Stimulated activated CD4-positive, alpha-beta T cell treated with anti-CD3 and anti-CD28 coated beads, Interleukin-1b, Interleukin-23, amount 100 ng/mL, for 1 hour (primary cell): ENCODE measurements at regions not wholly inside any gene's neighbourhood (a gene's known extent, or its start where the extent isn't known, plus 50 kb on each side); places are given as distances from the start of the nearest gene placed in this dataset.
"Not testable (repeated sequence)": the region's sequence is repeated elsewhere in the genome, so short reads cannot be mapped to it uniquely, and the experiment has no call there.

ENCODE experiments used
- DNase-seq, 2 donors: peaks; one replicate each; pipeline ENCODE4 v3.0.0-alpha.2; 2020; ENCODE audit warnings: low read depth in 2 of 2

DNA sequence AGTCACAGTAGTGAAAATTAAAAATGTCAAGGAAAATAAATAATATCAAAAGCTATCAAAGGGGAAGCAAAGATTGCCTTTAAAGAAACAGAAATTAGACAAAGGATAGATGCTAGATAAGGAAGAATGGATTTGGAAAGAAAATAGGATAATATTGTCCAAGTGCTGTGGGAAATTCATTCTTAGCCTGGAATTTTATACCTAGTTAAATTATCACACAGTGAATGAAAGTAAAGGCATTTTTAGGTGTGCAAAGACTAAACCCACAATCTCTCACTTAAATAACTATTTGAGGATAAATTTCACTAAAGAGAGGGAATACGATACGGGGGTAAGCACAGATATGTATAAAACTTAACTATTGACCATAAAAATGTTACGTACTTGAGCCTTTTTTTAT, 511.1 kb downstream of the TMEM135 start:
- no peak for DNase-seq

GRCh38 chr11:87545858-87546257, 508.1 kb downstream of the TMEM135 start:
- no peak for DNase-seq

DNA sequence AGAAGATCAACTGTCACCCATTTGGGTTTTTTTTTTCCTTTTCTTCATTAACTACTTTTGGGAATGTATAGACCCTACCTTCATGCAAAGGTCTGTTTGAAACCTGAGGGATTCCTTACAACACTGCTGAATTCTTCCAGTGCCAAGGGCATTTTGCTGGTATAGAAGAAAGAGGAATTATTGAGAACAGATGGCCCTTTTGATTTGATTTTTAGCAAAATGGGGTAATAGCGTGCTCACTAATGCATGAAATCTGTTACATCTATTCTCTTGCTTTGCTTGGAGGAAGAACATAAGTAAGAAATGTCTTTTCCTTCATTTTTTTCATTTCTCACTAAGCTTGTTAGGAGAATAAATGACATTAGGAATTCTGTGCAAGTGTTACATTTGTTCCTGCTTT, 501.9 kb downstream of the TMEM135 start:
- no peak for DNase-seq

- no peak for DNase-seq
Measured at GRCh38 chr11:87536565-87536964, 498.8 kb downstream of the TMEM135 start.

- no peak for DNase-seq
Measured at GRCh38 chr11:87536016-87536415, 498.3 kb downstream of the TMEM135 start.

GRCh38 chr11:87535513-87535912, 497.8 kb downstream of the TMEM135 start:
- no peak for DNase-seq

- DNase-seq, result not testable (repeated sequence)
Measured at GRCh38 chr11:87531835-87532234, 494.1 kb downstream of the TMEM135 start.

DNA sequence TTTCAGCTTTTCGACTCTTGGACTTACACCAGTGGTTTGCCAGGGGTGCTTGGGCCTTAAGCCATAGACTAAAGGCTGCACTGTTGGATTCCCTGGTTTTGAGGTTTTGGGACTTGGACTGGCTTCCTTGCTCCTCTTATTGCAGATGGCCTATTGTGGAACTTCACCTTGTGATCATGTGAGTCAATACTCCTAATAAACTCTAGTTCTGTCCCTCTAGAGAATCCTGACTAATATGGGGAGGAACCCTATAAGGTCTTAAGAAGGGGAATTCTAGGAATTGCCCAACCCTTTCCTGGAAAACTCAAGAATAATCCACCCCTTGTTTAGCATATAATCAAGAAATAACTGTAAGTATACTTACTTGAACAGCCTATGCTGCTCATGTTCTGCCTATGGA, 491.8 kb downstream of the TMEM135 start:
- no peak for DNase-seq

GRCh38 chr11:87528752-87529151, 491.0 kb downstream of the TMEM135 start:
- no peak for DNase-seq

- no peak for DNase-seq
Measured at GRCh38 chr11:87523276-87523675, 485.5 kb downstream of the TMEM135 start.

DNA sequence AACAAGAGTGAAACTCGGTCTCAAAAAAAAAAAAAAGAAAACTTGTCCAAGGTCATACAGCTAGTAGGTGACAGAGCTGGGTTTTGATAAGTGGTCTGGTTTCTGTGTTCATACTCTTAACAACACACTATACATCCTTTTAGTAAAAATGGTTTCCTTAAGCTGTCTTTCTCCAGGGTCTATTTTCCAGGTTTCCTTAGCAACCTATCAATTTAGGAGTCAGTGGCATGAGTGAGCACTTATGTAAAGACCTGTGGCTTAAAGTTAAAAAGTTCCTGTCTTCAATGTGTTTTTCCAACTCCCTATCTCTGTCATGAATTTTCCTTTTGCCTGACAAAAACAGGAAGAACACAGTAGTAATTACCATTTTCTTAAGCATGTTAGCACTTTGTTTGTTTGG, 480.5 kb downstream of the TMEM135 start:
- no peak for DNase-seq

- no peak for DNase-seq
Measured at GRCh38 chr11:87517351-87517750, 479.6 kb downstream of the TMEM135 start.

DNA sequence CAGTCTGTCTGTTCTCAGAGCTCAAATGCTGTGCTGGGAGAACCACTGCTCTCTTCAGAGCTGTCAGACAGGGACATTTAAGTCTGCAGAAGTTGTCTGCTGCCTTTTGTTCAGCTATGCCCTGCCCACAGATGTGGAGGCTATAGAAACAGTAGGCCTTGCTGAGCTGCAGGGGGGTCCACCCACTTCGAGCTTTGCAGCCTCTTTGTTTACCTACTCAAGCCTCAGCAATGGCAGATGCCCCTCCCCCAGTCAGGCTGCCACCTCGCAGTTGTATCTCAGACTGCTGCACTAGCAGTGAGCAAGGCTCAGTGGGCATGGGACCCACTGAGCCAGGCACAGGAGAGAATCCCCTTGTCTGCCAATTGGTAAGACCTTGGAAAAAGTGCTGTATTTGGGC, 470.0 kb downstream of the TMEM135 start:
- not testable (repeated sequence) for DNase-seq

DNA sequence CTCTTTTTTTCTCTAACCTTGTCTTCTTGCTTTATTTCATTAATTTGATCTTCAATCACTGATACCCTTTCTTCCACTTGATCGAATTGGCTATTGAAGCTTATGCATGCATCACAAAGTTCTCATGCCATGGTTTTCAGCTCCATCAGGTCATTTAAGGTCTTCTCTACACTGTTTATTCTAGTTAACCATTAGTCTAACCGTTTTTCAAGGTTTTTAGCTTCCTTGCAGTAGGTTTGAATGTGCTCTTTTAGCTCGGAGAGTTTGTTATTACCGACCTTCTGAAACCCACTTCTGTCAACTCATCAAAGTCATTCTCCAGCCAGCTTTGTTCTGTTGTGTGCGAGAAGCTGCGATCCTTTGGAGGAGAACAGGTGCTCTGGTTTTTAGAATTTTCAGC, 469.2 kb downstream of the TMEM135 start:
- not testable (repeated sequence) for DNase-seq

DNA sequence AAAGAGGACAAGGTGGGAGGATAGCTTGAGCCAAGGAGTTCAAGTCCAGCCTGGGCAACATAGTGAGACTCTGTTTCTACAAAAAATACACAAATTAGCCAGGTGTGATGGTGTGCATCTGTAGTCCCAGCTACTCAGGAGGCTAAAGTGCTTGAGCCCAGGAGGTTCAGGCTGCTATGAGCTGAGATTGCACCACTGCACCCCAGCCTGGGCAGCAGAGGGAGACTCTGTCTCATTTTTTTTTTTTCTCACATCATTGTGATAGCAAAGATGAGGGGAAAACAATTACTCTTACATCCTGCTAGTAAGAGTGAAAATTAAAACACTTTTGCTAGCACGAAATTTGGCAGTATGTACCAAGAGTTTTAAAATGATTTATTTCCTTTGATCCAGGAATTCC, 463.7 kb downstream of the TMEM135 start:
- DNase-seq, result no peak

- not testable (repeated sequence) for DNase-seq
Measured at GRCh38 chr11:87494936-87495335, 457.2 kb downstream of the TMEM135 start.

DNA sequence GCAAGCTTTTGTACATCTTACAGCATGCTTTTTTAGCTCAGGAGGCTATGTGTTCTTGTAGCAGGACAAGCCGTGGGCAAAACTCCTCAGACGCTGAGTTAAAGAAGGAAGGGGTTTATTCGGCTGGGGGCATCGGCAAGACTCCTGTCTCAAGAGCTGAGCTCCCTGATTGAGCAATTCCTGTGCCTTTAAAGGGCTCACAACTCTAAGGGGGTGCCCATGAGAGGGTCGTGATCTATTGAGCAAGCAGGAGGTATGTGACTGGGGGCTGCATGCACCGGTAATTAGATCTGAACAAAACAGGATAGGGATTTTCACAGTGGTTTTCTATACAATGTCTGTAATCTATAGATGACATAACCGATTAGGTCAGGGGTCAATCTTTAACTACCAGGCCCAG, 456.3 kb downstream of the TMEM135 start:
- not testable (repeated sequence) for DNase-seq

GRCh38 chr11:87493516-87493915, 455.8 kb downstream of the TMEM135 start:
- DNase-seq, result no peak

- no peak for DNase-seq
Measured at GRCh38 chr11:87491381-87491780, 453.6 kb downstream of the TMEM135 start.

GRCh38 chr11:87490671-87491070, 452.9 kb downstream of the TMEM135 start:
- DNase-seq, result no peak

DNA sequence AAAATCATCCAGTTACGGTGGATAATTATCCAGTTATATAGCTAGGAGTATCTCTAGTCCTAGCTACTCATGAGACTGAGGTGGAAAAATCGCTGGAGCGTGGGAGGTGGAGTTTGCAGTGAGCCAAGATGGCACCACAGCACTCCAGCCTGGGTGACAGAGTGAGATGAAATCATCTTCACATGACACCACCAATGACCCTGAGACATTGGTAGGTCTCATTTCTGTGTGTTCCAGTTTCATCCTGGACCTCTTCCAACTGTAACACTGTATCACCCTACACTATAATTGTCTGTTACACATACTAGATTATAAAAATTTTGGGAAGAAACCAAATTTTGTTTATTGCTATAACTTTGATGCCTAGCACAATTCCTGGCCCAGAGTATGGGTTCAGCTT, 446.8 kb downstream of the TMEM135 start:
- DNase-seq, result no peak

DNA sequence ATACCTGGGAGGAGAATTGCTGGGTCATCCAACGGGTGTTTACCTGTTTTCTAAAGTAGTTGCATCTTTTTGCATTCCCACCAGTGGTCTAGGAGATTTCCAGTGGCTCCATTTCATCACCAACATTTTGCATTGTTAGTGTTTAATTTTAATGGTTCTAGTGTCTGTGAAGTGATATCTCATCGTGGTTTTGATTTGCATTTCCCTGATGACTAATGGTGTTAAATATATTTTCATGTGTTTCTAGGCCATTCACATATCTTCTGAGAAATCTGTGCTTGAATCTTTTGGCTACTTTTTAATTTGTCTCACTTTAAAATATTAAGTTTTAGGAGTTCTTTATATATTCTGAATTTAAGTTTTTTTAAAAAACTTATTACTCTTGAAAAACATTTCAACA, 439.6 kb downstream of the TMEM135 start:
- DNase-seq, result no peak

GRCh38 chr11:87473174-87473573, 435.4 kb downstream of the TMEM135 start:
- DNase-seq, result no peak

DNA sequence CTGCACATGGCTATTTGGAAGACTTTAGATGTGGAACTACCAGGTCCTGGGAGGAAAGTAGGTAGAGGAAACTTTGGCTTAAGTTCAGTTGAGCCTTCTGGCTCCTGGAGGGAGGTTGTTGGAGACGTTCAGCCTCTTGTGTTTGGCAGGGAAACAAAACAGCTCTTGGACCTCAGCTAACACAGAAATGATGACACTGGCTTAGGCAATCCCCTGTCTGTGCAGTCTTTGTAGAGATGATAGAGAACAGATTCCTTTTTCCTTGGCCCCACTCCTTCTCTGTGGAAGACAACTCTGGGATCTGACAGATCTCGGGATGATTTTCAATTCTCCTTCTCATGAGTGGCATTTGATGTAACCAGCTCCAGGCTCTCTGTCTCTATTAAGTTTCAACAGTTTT, 428.5 kb downstream of the TMEM135 start:
- DNase-seq, result no peak

DNA sequence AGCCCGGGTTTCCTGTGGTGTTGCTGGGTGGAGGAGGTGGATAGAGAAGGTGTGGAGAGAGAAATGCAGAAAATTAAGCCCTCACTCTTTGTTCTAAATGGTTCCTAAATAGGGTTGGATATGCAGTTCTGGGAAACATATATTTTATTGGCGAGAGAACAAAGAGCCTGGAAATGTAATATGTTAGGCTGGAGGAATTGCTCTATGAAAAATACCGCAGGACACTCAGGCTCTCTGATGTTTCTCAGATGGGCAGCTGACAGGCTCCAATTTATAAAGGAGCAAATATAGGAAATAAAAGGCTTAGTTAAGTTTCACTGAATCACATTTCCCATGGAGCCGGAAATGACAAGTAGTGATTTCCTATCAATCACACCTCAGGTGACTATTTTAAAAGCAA, 428.0 kb downstream of the TMEM135 start:
- DNase-seq, result no peak
